OCI-M2 (cell line): ENCODE measurements at regions not wholly inside any gene's neighbourhood (a gene's known extent, or its start where the extent isn't known, plus 50 kb on each side); places are given as distances from the start of the nearest gene placed in this dataset.
"Not testable (repeated sequence)": the region's sequence is repeated elsewhere in the genome, so short reads cannot be mapped to it uniquely, and the experiment has no call there.

Experiments used
- DNase-seq: peaks from one replicate; lab custom pipeline; 2025; ENCODE audit not compliant: unreplicated experiment; lab: John Stamatoyannopoulos, UW

DNA sequence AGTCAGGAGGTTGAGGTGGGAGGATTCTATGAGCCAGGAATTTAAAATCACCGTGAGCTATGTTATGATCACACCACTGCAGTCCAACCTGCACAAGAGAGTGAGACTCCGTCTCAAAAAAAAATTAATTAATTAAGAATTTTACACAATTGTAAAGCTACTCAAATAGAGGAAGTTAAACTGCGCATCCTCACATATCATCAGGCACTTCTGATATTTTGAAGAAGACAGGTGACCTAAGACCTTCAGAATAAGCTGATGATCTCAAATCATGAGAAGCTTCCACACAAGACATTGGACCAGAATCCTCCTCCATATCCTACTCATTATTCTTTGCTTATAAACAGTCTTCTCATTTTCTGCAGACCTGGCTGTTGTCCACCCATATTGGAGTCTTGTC is 800.9 kb downstream of the TMEM121 start:
- DNase-seq: no peak

DNA sequence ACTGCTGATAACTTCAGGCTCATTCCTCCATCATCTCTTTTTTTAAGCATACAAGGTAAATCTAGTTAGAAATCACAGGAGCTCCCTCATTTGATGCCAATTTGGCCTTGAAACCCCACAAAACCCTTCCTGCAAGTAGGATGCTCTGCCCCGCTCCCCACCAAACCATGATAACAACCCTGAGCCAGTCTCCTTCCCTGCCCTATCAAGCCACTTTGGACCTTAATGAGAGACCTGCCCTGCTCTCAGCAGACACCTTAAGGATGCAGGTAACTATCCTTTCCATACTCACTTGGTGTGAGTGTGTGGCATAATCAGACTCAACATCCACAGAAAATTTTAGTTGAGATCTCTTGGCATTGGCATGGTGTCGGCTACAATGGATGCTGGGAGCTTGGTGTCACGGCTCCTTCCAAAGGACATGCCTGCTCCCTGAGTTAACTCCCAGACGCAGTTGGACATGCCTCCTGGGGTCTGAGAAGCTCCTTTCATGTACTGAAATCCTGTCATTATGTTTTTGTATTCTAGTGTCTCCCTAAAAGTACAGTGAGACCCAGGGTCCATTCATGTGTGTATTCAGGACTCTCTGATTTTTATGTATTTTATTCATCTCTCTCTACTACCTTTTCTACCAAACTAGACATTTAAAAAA is 801.4 kb downstream of the TMEM121 start:
- DNase-seq: not testable (repeated sequence)

DNA sequence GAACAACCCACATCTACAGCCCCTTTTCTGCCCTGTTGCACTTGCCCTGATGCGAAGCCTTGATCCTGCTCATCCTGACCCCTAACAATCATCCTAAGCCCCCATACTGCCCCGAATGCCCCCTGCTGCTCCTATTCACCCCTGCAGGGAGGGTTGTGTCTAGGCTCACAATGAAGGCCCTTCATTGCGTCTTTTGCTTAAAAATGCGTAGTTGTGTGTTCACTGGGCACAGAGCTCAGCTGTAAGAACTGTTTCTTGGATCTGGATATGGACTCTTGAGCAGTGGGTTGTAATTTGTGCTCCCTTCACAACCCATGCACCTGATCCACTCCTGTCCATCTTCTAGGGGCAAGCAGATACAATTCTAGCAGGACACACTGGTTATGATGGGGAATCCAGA is 802.9 kb downstream of the TMEM121 start:
- DNase-seq: not testable (repeated sequence)

DNA sequence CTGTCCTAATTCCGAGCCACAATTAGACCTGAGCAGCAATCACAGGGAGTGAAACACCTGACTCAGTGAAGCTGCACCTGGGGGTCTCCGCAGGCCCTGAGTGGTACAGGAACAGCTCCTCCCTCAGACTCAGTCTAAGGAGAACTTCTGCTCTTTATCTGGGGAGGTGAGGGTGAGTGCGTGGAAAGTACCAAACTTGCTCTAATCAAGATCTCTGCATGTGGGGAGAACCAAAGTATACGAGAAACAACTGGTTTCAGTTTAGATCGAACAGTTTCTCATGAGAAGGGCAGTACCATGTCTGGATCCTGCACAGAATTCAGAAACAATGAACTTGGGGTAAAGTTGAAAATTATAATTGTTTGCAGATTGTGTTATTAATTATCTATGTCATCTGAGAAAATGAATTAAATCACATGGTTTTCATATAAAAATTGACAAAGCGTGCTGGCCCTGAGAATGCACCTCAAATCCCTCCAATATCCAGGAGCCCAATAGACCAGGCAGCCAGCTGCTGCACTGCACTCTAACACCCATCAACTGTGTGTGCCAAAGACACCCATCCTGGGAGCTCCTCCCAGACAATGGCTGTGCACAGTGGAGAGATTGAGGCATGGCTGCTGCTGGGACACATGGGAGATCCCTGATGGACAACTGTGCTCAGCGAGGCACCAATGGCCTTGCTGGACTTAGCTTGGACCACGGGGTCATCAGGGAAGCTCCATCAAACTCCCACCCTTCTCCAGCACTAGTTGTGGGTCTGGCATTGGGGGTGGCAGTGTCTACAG is 803.8 kb downstream of the TMEM121 start:
- not testable (repeated sequence) for DNase-seq

DNA sequence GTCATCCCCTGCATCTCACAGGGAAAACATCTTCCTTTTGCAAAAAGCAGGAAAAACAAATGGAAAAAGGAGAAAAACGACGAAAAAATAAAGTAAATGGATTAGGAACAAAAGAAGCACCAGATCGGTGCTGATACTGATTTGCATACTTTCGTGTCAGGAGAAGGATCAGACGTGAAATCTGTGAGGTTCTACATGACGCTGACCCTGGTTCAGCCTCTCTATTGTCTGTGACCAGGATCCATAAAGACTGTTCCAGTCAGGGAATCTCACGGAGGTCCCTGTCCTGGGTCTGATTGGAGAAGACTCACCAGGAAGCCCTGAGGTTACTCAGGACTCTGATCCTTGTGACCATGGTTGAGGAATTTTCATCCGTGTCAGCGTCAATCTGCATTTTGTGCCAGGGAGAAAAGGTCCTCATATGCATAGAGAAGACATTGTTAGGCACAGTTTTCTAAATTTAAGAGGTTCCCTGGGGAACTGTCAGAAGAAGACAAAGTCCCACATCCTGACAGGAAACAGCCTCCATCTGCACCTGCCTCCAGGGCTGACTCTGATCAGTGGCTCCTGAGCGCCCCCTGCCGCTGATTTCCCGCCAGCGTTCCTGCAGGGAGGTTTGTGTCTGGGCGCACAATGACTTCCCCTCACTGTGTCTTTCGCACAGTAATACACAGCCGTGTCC is 808.2 kb downstream of the TMEM121 start:
- DNase-seq: not testable (repeated sequence)

DNA sequence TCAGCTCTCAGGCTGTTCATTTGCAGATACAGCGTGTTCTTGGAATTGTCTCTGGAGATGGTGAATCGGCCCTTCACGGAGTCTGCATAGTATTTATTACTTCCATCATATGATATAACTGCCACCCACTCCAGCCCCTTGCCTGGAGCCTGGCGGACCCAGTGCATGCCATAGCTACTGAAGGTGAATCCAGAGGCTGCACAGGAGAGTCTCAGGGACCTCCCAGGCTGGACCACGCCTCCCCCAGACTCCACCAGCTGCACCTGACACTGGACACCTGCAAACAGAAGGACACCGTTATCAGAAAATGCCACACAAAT is 808.7 kb downstream of the TMEM121 start:
- DNase-seq: not testable (repeated sequence)

DNA sequence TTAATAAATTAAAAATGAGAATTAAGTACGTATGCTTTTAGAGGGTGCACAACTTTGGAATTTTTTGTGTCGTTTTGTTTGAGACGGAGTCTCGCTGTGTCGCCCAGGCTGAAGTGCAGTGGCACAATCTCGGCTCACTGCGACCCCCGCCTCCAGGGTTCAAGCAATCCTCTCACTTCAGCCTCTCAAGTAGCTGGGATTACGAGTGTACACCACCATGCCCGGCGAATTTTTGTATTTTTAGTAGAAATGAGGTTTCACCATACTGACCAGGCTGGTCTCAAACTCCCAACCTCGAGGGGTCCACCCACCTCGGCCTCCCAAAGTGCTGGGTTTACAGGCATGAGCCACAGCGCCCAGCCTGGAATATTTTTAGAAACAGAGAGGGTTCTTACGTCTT is 812.4 kb downstream of the TMEM121 start:
- DNase-seq: not testable (repeated sequence)

DNA sequence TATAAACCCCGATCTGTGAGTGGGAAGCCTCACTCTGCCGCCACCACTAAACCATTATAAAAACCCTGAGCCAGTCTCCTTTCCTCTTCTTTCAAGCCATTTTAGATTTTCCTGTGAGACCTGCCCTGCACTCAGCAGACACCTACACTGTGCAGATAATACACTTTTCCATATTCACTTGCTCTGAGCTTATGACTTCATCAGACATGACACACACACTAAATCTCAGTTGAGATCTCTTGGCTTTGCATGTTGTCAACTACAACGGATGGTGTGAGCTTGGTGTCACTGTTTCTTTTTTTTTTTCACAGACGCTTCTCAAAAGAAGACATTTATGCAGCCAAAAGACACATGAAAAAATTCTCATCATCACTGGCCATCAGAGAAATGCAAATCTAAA is 814.3 kb downstream of the TMEM121 start:
- not testable (repeated sequence) for DNase-seq

DNA sequence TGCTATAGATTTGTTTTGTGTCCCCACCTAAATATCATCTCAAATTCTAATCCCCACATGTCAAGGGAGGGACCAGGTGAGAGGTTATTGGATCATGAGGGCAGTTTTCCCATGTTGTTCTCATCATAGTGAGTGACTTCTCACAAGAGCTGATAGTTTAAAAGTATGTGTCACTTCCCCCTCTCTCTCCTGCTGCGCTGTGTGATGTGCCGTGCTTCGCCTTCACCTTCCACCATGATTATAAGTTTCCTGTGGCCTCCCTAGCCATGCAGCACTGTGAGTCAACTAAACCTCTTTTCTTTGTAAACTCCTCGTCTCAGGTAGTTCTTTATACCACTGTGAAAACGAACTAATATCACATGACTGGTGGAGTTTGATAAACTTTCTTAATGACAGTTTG is 814.8 kb downstream of the TMEM121 start:
- DNase-seq: not testable (repeated sequence)

DNA sequence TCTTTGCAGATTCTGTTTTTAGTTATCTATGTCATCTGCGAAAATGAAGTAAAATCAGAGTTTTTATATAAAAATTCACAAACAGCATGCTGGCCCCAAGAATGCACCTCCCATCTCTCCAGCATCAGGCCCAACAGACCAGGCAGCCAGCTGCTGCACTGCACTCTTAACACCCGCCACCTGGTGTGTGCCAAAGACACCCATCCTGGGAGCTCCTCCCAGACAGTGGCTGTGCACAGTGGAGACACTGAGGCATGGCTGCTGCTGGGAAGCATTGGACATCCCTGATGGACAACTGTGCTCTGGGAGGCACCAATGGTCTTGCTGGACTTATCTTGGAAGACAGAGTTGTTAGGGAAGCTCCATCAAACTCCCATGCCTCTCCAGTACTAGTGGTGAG is 817.2 kb downstream of the TMEM121 start:
- DNase-seq: no peak

DNA sequence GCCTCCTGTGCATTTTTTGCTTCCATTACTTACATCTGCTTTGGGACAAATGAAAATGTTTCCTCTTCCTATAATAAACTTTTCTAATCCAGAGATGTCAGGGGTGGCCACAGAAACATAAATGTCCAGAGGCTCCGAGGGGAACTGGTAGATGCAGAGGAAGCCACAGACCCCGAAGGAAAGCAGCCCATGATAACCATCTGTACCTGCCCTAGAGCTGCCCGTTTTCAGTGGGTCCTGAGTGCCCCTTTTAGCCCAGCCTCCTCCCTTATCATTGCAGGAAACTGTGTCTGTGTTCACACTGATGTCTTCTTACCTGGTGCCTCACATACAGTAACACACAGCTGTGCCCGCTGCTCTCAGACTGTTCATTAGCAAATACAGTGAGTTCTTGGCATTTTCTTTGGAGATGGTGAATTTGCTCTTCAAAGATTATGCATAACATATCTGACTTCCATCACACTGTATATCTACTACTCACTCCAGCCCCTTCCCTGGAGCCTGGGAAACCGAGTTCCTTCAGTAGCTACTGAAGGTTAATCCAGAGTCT is 817.8 kb downstream of the TMEM121 start:
- not testable (repeated sequence) for DNase-seq

DNA sequence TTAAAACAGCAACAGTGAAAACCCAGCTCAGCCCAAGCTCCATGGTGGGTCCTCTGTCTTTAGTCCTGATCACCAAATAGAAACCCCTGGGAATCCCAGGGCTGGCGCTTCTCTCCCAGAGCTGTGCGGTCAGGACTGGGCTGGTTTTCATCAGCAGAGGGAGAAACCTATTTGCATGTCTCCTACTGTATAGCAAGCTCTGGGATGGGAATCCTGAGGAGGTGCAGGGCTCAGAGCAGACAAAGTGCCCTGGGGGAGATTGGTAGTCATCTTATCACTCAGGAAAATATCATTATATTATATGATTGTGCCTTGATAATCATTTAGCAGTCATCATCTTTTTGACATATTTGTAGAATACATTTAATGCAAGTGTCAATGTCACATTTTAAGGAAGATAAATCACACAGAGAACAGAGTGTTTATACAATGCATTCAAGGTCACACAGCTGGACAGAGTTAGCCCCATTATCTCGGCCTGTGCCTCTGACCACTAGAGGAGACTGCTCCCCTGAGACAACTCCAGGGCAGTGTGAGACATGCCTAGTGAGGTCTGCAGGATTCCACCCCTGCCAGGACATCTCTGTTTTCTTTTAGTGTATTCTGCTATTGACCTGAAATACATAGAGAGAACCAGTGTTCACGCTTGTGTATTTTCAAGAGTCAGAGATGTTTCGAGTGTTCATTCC is 818.6 kb downstream of the TMEM121 start:
- not testable (repeated sequence) for DNase-seq

DNA sequence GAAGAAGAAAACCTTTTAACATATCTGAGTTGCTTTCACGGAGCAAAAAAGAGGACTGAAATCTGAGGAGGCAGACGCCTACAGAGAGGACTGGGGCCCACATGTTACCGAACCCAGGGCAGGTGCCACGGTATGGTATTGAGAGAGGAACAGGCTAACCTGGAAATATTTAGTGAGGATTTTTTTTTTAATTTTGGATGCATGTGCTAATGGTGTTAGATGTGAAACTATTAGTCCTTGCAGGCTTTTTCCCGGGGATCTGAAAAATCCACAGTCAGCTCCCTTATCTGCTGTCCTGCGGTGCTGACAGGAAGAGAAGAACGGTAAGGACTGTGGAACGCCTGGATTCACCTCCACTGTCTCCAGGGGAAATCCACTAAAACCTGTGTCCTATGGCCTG is 819.7 kb downstream of the TMEM121 start:
- no peak for DNase-seq

DNA sequence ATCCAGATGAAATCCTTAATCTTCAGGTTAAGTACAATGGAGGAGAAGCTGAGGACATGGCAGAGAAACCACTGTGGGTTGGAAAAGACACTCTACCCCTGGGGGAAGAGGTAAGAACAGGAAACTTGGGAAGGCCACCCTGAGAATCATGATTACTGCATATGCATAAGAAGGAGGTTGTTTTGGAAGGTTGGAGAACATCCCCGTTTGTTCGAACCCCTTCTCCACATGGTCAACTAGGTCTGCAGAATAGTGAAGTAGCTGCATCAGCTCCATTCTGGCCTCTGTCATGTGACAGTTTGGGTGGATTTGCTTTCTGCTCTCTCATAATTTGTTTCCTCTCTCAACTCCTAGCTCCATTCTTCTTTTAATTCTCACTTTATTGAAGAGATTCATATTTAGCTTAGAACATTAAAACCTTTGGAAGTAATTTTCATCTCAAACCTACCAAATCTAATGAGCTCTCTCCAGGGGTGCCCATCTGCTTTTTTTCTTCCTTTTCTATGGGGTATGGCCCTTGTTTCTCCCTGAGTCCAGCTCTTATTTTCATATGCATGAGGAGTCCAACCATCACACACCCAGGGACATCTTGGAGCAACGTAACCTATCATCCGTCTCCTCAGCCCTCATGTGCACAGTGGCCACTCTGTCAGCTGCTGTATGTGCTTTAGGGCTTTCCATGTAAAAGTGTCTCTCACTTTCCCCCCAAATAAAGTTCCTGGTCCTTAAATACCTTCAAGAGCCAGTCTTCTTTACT is 820.3 kb downstream of the TMEM121 start:
- no peak for DNase-seq

DNA sequence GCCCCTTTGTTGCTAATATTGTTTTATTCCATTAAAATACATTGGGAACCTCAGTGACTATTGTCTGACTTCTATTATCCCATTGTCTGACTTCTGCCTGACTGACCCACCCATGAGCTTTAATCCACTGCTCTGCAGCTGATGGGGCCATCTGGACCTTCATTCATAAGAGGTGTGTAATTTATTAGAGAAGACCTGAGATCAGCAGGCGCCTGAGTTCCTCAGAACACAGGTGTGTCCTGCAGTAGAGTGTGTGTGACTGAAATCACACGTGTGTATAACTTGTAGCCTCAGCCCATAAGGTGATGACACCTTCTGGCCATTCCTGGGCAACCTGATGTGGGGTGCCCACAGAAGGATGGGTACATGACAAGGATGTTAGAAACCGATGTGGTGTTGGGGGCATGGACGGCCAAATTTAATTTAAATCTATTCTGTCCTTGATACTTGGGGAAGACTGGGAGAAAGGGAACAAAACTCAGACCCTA is 821.0 kb downstream of the TMEM121 start:
- no peak for DNase-seq

DNA sequence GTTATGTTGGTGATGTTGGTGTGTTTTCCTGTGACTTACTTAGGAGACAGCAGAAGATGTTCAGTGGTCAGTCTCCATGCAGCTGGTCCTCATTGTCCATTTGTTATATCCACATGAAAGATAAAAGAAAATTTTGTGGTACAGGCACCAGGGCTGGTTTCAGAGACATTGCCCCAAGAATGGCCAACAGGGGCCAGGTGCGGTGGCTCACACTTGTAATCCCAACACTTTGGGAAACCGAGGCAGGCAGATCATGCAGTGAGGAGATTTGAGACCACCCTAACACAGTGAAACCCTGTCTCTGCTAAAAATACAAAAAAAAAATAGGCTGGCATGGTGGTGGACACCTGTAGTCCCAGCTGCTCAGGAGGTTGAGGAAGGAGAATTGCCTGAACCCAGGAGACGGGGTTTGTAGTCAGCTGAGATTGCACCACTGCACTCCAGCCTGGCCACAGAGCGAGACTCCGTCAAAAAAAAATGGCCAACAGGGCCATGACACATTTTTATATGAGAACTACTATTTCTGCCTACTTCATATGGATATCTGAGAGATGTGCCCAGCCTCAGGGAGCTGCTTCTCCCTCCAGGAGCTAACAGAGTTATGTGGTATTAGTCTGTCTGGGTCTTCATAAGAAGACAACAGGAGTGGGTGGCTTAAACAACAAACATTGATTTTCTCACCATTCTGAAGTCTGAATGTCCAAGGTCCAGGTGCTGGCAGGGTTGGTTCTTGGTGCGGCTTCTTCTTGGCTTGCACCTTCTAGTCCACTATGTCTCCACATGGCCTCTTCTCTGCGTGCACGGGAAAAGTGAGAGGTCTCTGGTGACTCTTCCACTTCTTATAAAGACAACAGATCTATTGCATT is 821.7 kb downstream of the TMEM121 start:
- no peak for DNase-seq

DNA sequence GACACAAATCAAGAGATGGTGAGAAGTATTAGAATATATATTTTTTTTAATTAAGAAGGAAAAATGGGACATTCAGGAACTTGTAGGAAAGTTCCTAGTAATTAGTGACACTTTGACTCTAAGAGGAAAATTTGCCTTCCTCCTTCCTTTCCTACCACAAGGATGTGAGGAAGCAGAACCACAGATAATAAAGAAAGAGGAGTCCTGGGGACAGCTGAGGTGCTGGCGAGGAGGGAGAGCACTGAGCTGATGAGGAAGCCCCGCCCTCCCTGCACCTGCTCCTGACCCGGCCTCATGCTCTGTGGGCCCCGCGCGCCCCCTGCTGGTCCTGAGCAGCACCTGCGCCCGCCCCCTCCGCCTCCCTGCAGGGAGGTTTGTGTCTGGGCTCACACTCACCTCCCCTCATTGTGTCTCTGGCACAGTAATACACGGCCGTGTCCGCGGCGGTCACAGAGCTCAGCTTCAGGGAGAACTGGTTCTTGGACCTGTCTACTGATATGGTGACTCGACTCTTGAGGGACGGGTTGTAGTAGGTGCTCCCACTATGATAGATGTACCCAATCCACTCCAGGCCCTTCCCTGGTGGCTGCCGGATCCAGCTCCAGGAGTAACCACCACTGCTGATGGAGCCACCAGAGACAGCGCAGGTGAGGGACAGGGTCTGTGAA is 822.6 kb downstream of the TMEM121 start:
- not testable (repeated sequence) for DNase-seq

DNA sequence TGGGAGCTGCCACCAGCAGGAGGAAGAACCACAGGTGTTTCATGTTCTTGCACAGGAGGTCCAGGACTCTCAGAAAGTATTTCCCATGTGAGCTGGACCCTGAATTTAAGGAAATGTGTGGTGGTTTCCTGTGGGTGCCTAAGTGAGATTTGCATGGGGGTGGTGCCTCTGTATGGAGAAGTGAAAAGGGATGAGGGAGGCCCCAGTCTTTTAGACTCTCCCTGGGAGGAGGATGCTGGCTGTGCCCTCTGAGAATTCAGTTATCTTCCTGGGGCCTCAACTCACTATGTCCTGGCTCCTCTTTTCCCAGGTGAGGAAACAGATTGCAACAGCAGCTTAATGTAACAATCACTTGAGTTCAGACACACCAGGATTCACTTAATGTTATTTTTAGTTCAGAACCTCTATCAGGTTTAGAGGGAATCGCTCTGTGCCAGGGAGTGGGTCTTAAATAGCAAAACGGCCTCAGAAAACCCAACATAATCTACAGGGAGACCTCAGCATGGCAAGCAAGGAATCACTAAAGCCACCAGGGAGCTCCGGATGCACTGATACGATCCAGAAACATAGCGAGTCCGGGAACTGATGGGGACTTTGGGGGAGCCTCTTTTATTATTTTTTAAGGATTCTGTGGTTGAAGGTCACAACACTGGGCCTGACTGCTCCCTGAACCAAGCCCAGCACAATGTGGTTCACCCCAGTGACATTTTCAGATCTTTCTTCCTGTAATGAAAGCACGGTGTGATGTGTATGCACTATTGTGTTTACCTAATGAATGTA is 823.5 kb downstream of the TMEM121 start:
- DNase-seq: not testable (repeated sequence)
